Osteoblast (primary cell): ENCODE measurements at regions not wholly inside any gene's neighbourhood (a gene's known extent, or its start where the extent isn't known, plus 50 kb on each side); places are given as distances from the start of the nearest gene placed in this dataset.

Experiments used
- DNase-seq: peaks from one replicate; pipeline ENCODE4 v3.0.0; 2011; ENCODE audit warnings: low spot score, mixed read lengths; ENCODE audit not compliant: insufficient read length; ENCODE audit errors: missing footprints
- H2AFZ ChIP-seq: 2 replicates; pipeline ENCODE4 v1.6.0; 2011; ENCODE audit warnings: mild to moderate bottlenecking, low read length
- H3K27ac ChIP-seq: 2 replicates; pipeline ENCODE4 v1.5.1; 2011; ENCODE audit warnings: mild to moderate bottlenecking, low read depth, low read length, moderate library complexity
- H3K27me3 ChIP-seq: 2 replicates; pipeline ENCODE4 v1.6.0; 2012; ENCODE audit warnings: mild to moderate bottlenecking, control low read depth, inconsistent platforms, low read length, moderate library complexity; ENCODE audit not compliant: insufficient read depth
- H3K36me3 ChIP-seq: 2 replicates; pipeline ENCODE4 v1.5.1; 2011; ENCODE audit warnings: mild to moderate bottlenecking, low read length, control low read depth, moderate library complexity; ENCODE audit not compliant: insufficient read depth
- H3K4me1 ChIP-seq: 2 replicates; pipeline ENCODE4 v1.5.1; 2011; ENCODE audit warnings: mild to moderate bottlenecking, low read length, control low read depth, moderate library complexity; ENCODE audit not compliant: insufficient read depth
- H3K4me2 ChIP-seq: 2 replicates; pipeline ENCODE4 v1.6.0; 2011; ENCODE audit warnings: mild to moderate bottlenecking, low read length; ENCODE audit not compliant: insufficient read depth
- H3K4me3 ChIP-seq: fragments of 200-600 bp; sonication (generic); 3 replicates; pipeline ENCODE4 v1.5.1; 2012; ENCODE audit warnings: mild to moderate bottlenecking, low read length, inconsistent platforms; ENCODE audit not compliant: insufficient read depth
- H3K79me2 ChIP-seq: 2 replicates; pipeline ENCODE4 v1.6.0; 2012; ENCODE audit warnings: mild to moderate bottlenecking, low read length, control low read depth, inconsistent platforms; ENCODE audit not compliant: insufficient read depth
- H3K9me3 ChIP-seq: 2 replicates; pipeline ENCODE4 v1.5.1; 2011; ENCODE audit warnings: low read depth, low read length, control low read depth
- H4K20me1 ChIP-seq: 2 replicates; pipeline ENCODE4 v1.6.0; 2012; ENCODE audit warnings: mild to moderate bottlenecking, low read length, control low read depth; ENCODE audit not compliant: insufficient read depth
- TF ChIP-seq, protein P1 (sequence below): IDR thresholded peaks from 2 replicates; pipeline ENCODE4 v1.5.1; 2011; ENCODE audit warnings: mild to moderate bottlenecking, low read depth, low read length, moderate library complexity; ENCODE audit errors: extremely low read depth

DNA sequence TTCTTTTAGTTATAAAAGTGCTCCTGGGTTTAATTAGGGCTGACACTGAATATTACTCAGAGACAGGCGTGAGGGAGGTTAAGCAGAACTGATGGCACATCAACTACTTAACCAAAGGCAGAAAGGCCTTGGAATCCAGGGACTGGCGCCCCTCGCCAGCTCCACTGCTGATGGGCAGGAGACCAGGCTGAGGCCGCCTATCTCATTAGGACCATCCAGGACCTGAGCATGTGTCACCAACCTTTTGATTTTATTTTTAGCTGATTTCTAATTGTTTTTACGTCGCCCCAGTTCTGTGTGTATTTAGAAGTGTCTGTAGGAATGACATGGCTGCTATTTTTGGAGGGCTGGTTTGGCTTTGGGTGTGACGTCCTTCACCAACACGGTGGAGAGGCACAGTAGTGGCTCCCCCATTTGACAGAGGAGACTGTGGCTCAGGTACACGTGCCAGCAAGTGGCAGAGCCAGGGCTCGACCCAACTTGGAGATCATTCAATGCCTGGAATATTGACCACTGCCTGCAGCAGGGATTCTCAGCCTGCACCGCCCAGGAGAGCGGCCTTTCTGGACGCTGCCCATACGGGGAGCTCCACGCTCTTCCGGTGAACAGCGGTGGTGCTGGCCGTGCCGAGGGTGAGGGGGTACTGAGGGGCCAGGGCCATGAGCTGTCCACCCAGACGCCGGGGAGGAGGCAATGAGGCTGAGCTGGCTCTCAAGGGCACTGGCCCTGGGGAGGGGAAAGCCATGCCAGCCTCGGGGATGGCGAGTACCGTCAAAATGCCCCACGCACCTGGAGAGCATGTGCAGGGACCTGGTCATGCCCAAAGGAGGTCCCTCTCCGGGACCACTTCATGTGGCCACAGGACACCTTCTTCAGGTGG is 205.7 kb downstream of the ASB1 start:
- Histone ChIP-seq H3K27ac (no peak overlapping the region), H3K27me3 (peaks cover 23% of the 10 kb centered on the region), H3K79me2 (no peaks in the 10 kb centered on the region), H3K4me3 (no peak overlapping the region), H3K9me3 (no peaks in the 10 kb centered on the region), H4K20me1 (no peaks in the 10 kb centered on the region), H3K36me3 (no peaks in the 10 kb centered on the region), H2AFZ (no peak overlapping the region), H3K4me1 (no peaks in the 10 kb centered on the region), H3K4me2 (no peak overlapping the region)
- TF ChIP-seq, protein P1, sequence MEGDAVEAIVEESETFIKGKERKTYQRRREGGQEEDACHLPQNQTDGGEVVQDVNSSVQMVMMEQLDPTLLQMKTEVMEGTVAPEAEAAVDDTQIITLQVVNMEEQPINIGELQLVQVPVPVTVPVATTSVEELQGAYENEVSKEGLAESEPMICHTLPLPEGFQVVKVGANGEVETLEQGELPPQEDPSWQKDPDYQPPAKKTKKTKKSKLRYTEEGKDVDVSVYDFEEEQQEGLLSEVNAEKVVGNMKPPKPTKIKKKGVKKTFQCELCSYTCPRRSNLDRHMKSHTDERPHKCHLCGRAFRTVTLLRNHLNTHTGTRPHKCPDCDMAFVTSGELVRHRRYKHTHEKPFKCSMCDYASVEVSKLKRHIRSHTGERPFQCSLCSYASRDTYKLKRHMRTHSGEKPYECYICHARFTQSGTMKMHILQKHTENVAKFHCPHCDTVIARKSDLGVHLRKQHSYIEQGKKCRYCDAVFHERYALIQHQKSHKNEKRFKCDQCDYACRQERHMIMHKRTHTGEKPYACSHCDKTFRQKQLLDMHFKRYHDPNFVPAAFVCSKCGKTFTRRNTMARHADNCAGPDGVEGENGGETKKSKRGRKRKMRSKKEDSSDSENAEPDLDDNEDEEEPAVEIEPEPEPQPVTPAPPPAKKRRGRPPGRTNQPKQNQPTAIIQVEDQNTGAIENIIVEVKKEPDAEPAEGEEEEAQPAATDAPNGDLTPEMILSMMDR, result no peak
- no peak for DNase-seq

DNA sequence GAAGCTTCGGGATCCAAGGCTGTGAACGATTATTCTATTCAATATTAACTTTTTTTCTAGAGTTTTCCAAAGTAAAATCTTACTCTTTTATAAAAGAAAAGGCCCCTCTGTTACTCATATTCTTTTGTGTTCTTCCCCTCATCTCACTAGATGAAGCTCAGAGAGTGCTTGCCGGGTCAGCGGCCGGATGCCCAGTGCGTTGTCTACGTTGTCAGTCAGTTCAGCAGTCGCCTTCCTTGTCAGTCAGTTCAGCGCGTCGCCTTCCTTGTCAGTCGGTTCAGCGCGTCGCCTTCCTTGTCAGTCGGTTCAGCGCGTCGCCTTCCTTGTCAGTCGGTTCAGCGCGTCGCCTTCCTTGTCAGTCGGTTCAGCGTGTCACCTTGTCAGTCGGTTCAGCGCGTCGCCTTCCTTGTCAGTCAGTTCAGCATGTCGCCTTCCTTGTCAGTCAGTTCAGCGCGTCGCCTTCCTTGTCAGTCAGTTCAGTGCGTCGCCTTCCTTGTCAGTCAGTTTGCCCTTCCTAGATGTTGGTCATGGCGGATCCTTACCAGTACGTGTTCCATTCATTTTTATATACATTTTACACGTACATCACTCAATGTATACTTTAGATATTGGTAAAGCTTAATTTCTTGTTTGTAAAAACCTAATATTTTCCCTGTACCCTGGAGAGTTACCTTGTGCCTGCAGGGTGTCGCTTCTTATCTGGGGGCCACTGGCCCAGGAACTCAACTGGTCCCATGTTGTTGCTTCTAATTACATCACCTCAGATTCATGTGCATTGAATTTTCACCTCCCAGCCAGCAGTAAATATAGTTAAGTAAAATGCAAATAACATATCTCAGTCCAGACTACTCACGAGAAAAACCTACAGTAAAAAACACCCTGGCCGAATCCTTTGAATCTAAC is 206.9 kb downstream of the ASB1 start:
- H3K79me2 ChIP-seq, result no peaks in the 10 kb centered on the region
- no peak overlapping the region for H3K4me2 ChIP-seq
- H3K9me3 ChIP-seq, result no peaks in the 10 kb centered on the region
- H3K27me3 ChIP-seq, result peaks cover 24% of the 10 kb centered on the region
- H2AFZ ChIP-seq, result no peak overlapping the region
- H3K4me3 ChIP-seq, result no peak overlapping the region
- no peak overlapping the region for H3K27ac ChIP-seq
- no peaks in the 10 kb centered on the region for H3K4me1 ChIP-seq
- no peak for DNase-seq
- H4K20me1 ChIP-seq, result no peaks in the 10 kb centered on the region
- TF ChIP-seq, protein P1, result no peak
- H3K36me3 ChIP-seq, result no peaks in the 10 kb centered on the region

DNA sequence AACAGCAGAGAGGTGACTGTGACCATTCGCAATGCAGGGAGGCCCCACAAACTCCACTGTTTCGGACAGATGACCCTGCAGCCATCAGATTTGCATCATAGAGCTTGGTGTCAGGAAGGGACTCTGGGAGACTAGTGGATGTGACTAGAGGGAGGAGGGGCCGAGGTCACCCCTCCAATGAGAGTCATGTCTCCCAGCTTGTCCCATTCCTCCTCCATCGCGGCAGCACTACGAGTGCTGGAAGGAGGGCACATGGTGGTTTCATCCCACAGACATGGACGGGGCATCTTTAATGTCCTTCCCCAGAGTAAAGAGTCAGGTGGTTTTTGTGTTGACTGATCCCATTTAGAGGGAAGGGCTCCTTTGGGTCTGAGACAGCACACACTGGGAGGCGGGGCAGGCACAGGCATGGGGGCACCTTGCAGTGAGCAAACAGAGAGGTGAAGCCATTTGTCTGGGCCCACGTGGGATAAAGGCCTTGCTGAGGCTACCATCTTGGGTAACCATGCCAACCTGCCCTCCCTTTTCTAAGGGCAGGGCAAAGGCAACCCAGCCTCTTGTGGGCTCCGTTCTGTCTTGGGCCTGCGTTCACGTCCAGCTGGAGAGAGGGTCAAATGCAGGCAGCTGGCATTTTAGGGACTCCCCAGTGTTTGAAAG is 208.1 kb downstream of the ASB1 start:
- Histone ChIP-seq H3K27ac (no peak overlapping the region), H3K27me3 (peaks cover 30% of the 10 kb centered on the region), H3K9me3 (no peaks in the 10 kb centered on the region), H3K79me2 (no peaks in the 10 kb centered on the region), H3K4me2 (no peak overlapping the region), H3K4me1 (no peaks in the 10 kb centered on the region), H2AFZ (no peak overlapping the region), H3K4me3 (no peak overlapping the region), H4K20me1 (no peaks in the 10 kb centered on the region), H3K36me3 (no peaks in the 10 kb centered on the region)
- TF ChIP-seq, protein P1, result no peak
- no peak for DNase-seq
